GM18867 (cell line): ENCODE measurements at regions not wholly inside any gene's neighbourhood (a gene's known extent, or its start where the extent isn't known, plus 50 kb on each side); places are given as distances from the start of the nearest gene placed in this dataset.

Experiments used
- ATAC-seq: cut with Tn5 transposase; IDR thresholded peaks from one replicate; pipeline ENCODE4 v1.9.1; 2021; ENCODE audit warnings: mild to moderate bottlenecking, moderate library complexity; ENCODE audit not compliant: unreplicated experiment

- ATAC-seq: no peak
Observed at GRCh38 chr22:48396785-48397530, 1430.7 kb downstream of the BRD1 start.

GRCh38 chr22:48396091-48396784, 1431.4 kb downstream of the BRD1 start:
- ATAC-seq: no peak

DNA sequence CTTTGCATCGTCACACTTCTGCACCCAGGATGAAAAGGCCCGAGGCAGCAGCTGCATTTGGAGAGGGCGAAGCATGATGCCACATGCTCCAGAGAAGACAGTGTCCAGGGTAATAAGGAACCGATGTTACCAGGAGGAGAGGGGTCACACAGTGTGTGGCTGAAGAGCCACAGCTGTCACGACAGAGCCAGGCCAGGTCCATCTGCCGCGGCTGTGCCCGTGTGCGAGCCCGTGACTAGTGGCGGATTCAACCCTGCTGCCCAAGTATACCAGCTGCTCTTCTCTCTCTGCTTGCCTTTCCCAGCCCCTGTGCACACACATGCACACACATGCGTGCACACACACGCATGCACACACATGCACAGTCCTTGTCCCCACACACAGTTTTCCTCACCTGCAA, 1432.5 kb downstream of the BRD1 start:
- ATAC-seq: no peak

GRCh38 chr22:48394787-48395186, 1432.9 kb downstream of the BRD1 start:
- ATAC-seq: no peak

- no peak for ATAC-seq
Observed at GRCh38 chr22:48393885-48394284, 1433.8 kb downstream of the BRD1 start.

GRCh38 chr22:48393041-48393370, 1434.7 kb downstream of the BRD1 start:
- ATAC-seq: no peak

GRCh38 chr22:48391820-48392219, 1435.9 kb downstream of the BRD1 start:
- ATAC-seq: no peak

DNA sequence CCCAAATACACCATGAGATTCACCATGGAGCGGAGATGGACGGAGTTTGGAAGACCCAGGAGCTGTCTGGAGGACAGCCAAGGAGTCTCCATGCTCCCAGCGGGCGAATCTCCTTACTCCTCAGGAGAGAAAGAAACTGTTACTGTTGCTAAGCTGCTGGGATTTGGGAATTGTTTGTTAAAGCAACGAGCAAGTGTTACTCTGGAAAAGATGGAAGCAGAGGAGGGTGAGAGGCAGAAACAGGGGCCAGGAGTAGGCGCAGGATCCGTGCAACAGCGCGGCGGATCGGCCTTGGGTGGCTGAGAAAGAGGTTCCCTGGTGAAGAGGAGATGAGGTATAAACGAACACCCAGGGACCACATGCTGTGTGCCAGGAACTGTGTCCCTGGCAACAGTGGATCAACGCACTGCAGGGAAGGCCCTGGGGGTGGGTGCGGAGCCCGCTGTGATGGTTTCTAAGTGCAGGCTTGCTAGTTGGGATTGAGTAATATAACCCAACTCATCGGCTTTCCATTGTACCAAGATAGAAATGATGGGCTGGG, 1436.4 kb downstream of the BRD1 start:
- no peak for ATAC-seq

- ATAC-seq: no peak
Observed at GRCh38 chr22:48389916-48390315, 1437.8 kb downstream of the BRD1 start.

DNA sequence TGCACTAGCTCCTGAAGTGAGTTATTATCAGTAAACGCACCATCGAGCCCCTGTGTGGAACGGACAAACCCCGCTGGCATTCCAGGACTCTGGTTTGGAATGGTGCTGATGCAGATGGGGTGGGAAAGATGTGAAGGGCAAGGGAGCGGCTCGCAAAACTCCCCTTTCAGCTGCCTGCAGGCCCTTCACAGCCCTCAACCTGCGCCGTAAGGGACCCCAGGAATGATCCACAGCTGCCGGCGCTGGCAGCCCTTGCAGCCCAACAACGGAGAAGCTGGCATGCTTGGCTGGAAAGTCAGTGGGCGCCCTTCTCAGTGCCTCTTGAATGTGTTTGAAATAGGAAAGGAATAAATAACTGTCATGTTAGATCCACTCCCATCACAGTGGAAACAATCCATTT, 1445.5 kb downstream of the BRD1 start:
- ATAC-seq: no peak

DNA sequence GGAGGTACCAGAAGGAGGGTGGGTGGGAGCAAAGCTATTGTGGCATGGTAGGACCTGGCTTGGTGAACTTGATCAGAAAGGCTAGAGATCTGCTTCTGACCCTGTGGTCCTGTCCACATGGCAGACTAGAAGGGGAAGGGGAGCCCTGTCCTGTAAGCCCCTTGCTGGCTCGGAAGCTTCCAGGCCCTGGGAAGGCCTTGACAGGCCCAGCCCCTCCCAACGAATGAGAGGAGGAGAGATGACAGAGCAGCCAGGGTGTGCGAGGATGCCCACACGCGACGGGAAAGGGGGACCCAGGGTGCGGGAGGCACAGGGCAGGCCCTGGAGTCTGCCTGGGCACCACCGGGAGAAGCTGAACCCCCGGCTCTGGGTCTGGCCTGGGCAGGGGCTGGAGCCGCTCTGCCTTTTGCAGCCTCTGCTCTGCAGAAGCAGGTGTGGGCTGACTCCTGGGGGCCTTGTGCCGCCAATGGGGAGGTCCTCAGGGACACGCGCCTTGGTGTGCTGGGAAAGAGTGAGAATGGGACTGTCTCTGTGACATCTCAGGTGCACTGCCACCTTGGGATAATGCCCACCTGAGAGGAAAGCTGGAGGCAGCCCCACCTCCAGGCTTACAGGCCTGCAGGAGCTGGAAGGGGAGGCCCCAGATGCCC, 1447.5 kb downstream of the BRD1 start:
- ATAC-seq: no peak

DNA sequence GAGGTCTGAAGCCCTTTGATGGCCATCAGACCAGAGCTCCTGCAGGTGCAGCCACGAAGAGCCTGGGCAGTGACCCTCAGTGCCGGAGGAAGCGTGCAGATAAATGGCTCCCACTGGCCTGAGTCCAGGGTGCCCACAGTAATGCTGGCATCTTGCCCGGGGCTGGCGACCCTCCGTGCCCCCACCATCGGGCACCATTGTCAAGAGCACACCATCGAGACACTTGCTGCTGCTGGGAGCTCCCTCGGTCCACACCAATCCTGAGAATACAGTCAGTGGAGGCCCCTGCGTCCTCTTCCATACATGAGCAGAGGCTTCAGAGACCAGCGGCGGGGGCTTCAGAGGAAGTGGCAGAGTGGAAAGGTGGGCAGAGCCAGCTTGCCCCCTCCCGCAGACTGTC, 1448.3 kb downstream of the BRD1 start:
- ATAC-seq: no peak

DNA sequence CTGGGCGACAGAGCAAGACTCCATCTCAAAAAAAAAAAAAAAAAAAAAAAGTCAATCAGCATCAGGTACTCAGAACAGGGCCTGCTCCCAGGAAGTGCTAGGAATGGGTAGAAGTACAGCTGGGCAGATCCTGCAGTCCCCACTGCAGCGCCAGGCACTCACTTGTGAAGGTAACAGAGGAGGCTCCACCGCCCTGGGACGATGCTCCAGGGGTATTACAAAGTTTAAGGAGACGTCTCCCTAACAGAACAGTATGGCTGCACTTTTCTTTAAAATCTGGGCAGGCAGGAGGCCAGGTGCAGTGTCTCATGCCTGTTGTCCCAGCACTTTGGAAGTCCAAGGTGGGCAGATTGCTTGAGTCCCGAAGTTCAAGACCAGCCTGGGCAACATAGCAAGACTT, 1449.0 kb downstream of the BRD1 start:
- ATAC-seq: no peak

- no peak for ATAC-seq
Observed at GRCh38 chr22:48376936-48377712, 1450.5 kb downstream of the BRD1 start.

- ATAC-seq: no peak
Observed at GRCh38 chr22:48376428-48376827, 1451.2 kb downstream of the BRD1 start.

DNA sequence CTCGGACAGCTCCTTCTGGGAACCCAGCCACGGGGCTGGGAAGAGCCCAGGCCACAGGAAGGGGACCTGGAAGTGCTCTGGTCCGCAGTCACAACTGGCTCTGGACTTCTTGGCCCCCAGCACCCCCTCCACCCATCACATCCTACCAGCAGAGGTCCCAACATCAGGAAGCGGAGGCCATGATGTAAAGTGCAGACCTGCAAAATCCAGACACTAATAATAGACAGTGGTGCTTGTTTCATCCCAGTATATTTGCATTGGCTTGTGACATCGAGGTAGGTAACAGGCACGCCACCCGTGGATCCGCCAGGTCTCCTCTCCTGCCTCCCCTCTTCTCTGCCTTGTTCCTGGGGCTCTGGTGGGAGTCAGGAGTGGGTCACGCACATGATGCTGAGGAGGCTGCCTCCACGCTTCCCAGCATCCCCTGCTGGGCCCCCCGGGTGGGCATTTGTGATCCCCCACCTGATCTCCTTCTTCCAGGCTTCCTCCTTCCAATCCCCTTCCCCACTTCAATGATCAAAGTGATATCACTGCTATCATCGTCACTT, 1454.0 kb downstream of the BRD1 start:
- ATAC-seq: no peak

- no peak for ATAC-seq
Observed at GRCh38 chr22:48372390-48372789, 1455.3 kb downstream of the BRD1 start.

DNA sequence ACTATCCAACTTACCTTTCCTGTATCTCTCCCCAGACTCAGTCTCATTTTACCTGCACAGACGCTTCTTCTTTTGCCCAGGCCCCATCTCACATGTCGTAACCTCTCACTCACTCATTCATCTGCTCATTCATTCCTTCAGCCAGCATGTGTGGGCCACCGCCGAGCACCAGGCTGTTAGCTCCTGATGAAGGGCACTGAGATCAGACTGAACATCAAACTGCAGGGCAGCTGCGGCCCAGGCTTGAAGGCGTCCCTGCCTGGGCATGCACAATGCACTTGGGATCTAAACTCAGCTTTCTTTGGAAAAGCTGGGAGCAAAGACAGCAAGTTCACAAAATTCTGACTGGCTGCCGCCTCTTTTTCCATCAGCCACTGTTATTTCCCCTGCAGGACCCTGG, 1456.3 kb downstream of the BRD1 start:
- no peak for ATAC-seq

DNA sequence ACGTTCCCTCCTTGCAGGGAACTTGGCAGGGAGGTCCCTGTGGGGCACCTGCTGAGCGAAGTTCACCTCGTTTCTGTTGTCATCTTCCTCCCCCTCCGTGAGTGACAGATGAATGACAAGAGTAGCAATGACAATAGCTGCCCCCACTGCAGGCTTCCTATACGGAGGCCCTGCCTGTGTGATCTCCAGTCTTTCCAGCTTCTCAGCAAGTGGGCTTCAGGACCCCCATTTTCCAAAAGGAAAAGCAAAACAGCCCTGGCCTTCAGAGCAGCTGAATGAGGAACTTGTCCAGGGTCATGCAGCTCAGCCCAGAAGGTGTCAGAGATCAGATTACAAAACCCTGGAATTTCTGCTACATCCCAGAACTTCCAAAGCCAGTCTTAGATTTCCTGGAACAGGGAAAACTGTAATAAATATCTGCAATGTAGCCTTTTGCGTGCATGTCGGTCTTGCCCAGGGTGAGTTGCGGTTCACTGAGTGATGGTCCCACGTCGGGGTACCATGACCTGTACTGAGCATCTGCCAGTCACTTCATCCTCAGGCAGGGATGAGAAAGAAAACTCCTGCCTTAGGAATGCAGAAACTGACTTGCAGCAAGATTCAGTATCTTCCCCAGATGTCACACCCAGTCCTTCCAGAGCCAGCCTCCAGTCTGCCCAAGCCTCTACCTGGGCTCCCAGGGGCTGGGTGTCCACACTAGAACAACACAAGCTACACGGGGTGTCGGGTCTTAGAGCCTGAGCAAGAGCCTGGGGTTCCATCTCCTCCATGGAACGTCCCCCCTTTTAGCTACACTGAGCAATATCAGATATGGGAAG, 1457.0 kb downstream of the BRD1 start:
- ATAC-seq: no peak
